22Rv1 (cell line): ENCODE measurements at regions not wholly inside any gene's neighbourhood (a gene's known extent, or its start where the extent isn't known, plus 50 kb on each side); places are given as distances from the start of the nearest gene placed in this dataset.

Source experiments
- H3K27ac ChIP-seq: fragments of 450-650 bp; 2 replicates; pipeline ENCODE4 v1.5.1; 2017
- ZFX ChIP-seq: fragments of 450-650 bp; IDR thresholded peaks from 2 replicates; pipeline ENCODE4 v1.6.1; 2017; ENCODE audit warnings: antibody characterized with exemption, borderline replicate concordance
- TF ChIP-seq, protein P1 (sequence below): fragments of 450-650 bp; IDR thresholded peaks from 2 replicates; pipeline ENCODE4 v1.5.1; 2017; ENCODE audit warnings: mild to moderate bottlenecking

DNA sequence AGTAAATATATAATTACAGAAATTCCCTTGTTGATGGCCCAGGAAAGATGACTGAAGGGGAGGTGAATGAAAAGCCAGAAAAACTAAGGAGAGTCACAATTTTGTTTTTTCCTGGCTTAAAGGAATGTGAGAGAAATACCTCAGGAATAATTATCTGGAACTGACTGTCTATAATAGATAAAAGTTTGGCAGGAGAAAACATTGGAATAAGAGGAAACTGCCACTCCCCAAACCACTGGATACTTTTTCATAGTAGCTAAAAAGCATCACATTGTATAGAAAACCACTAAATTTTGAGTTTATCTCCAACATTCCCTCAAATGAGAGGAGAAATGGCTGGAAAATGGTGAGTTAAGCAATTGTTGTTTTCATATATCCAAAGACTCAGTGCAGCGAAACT, 326.0 kb downstream of the NPR3 start:
- no peak overlapping the region for H3K27ac ChIP-seq
- TF ChIP-seq, protein P1, sequence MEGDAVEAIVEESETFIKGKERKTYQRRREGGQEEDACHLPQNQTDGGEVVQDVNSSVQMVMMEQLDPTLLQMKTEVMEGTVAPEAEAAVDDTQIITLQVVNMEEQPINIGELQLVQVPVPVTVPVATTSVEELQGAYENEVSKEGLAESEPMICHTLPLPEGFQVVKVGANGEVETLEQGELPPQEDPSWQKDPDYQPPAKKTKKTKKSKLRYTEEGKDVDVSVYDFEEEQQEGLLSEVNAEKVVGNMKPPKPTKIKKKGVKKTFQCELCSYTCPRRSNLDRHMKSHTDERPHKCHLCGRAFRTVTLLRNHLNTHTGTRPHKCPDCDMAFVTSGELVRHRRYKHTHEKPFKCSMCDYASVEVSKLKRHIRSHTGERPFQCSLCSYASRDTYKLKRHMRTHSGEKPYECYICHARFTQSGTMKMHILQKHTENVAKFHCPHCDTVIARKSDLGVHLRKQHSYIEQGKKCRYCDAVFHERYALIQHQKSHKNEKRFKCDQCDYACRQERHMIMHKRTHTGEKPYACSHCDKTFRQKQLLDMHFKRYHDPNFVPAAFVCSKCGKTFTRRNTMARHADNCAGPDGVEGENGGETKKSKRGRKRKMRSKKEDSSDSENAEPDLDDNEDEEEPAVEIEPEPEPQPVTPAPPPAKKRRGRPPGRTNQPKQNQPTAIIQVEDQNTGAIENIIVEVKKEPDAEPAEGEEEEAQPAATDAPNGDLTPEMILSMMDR: no peak
- TF ChIP-seq ZFX: no peak

DNA sequence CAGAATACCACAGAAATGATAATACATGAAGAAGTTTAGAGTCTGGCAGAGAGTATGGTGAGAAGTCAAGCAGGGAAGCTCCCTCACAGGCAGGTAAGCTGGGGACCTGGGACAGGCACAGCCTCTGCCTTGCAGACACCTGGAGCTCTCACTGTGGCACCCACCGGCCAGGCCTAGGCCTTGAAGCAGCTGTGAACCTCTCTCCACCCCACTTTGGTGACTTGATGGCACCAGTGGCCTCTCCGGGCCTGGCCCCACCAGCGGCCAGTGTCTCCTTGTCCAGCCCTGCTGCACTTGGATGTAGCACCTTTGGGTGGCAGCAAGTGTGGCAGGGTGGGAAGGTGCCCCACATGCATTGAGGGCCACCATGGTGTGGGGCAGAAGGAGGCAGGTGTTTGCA, 330.5 kb downstream of the NPR3 start:
- no peak overlapping the region for H3K27ac ChIP-seq
- TF ChIP-seq, protein P1: no peak
- TF ChIP-seq ZFX: no peak

DNA sequence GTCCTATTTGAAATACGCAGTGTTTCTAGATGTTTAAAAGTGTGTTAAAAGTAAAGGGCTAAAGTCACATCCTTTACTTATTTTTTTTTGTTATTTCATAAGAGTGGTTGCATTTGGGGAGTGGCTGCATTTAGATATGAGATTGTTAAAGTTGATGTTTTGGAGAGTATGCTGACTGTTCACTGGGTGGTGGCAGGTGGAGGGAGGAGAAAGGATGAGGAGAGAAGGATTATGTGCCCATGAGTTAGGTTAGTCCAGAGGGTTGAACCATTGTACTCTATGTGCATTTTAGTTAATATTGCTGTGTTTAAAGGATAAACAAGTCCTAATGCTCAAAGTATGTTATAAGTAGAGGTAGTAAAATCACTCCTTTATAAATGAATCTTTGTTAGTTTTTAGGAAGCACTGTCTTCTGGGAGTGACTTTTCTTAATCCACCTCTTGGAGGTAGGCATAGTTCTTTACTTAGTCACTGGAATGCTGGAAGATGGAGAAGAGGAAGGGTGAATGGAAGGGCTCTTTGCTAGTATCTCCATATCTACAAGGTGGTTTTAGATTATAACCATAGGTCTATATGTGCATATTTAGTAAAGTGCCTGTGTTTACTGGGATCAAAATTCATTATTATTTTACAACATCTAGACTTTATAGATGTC, 332.3 kb downstream of the NPR3 start:
- TF ChIP-seq, protein P1: no peak
- no peak for TF ChIP-seq ZFX
- no peak overlapping the region for H3K27ac ChIP-seq

DNA sequence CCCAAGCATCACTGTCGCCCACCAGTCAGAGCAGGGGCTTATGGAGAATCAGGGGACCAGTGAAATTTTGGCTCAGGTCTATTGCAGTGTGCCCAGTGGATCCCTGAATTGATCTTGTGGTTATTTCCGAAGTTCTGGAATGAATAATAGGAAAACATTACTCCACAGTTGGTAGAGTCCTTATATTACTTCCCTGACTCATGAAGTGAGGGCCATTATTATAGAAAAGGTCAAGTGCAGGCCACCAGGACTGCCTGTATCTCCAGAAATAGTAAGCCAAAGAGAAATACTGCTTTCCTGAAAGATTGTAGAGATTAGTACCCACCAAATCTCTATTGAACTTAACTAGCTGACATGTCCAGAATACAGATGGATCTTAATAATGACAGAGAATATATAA, 335.0 kb downstream of the NPR3 start:
- H3K27ac ChIP-seq: no peak overlapping the region
- TF ChIP-seq, protein P1: no peak
- TF ChIP-seq ZFX: no peak

DNA sequence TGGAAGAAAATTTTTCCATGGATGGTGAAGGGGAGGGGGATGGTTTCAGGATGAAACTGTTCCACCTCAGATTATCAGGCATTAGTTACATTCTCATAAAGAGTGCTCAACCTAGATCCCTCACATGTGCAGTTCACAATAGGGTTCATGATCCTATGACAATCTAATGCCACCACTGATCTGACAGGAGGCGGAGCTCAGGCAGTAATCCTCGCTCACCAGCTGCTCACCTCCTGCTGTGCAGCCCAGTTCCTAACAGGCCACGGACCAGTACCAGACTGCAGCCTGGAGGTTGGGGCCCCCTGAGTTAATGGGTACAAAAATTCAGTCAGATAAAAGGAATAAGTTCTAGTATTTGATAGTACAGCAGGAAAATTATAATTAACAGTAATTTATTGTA, 337.2 kb downstream of the NPR3 start:
- TF ChIP-seq ZFX: no peak
- TF ChIP-seq, protein P1: no peak
- H3K27ac ChIP-seq: no peak overlapping the region

DNA sequence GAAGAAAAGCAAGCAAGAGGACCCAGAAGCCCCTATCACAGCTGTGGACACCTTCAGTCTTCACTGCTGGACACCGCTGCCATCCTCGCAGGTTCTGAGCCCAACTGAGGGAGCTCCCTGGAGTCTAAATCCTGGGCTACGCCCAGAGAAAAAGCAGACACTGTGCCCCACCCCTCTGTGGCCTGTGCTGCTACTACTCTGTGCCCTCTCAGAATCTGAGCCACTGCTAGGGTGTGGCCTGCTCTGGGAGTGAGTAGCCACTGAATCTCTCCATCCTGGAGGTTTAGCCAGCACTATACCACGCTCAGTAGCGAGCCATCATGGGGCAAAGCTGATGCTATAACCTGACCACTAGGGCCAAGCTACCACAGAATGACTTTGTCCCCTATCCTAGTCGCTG, 338.2 kb downstream of the NPR3 start:
- TF ChIP-seq ZFX: no peak
- TF ChIP-seq, protein P1: no peak
- H3K27ac ChIP-seq: no peak overlapping the region

DNA sequence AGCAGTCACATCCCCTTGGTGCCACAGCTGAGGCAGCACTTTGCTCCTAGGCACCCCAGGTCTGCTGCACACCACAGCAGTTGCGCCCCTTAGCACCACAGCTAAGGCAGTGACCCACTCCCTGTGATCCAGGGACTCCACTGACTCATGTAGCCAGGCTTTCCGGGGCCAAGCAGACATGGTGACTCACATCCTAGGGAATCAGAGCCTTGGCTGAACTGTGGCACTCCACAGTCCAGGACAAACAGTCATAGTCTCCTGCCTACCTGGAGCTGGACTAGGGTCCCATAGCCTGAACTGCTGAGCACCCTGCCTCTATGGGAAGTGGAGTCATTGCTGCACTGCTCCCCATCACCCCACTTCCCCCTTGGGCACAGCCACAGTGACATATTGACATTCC, 338.7 kb downstream of the NPR3 start:
- H3K27ac ChIP-seq: no peak overlapping the region

More for the DNA sequence above, 338.7 kb downstream of the NPR3 start:
- TF ChIP-seq, protein P1: no peak
- TF ChIP-seq ZFX: no peak
